Left lung (tissue), 4 donors: ENCODE measurements at regions not wholly inside any gene's neighbourhood (a gene's known extent, or its start where the extent isn't known, plus 50 kb on each side); places are given as distances from the start of the nearest gene placed in this dataset.
A peak's percentile ranks its signal among the peaks of the same experiment; 100 is the strongest.

ENCODE experiments used
- ATAC-seq: fragments of 200-7000 bp; cut with Tn5 transposase; one replicate; pipeline ENCODE4 v1.9.1; 2020; ENCODE audit warnings: moderate library complexity
- DNase-seq, 4 donors: peaks; one replicate each; pipeline ENCODE4 v3.0.0-alpha.2; 2013 to 2020
- H3K27ac ChIP-seq, 2 donors: fragments of 200-600 bp; sonication (generic) in 1 of 2; one replicate each; pipeline versions ENCODE4 v1.5.0 to v1.8.0; 2020 to 2021
- H3K27me3 ChIP-seq, 2 donors: fragments of 200-600 bp; sonication (generic) in 1 of 2; one replicate each; pipeline versions ENCODE4 v1.5.0 to v1.8.0; 2020 to 2021
- H3K36me3 ChIP-seq, 2 donors: fragments of 200-600 bp; sonication (generic) in 1 of 2; one replicate each; pipeline versions ENCODE4 v1.5.0 to v1.8.0; 2020 to 2021
- H3K4me1 ChIP-seq, 2 donors: fragments of 200-600 bp; one replicate each; pipeline ENCODE4 v1.8.0; 2021
- H3K4me3 ChIP-seq, 2 donors: fragments of 200-600 bp; sonication (generic) in 1 of 2; one replicate each; pipeline versions ENCODE4 v1.5.0 to v1.8.0; 2020 to 2021; ENCODE audit warnings: mild to moderate bottlenecking in 1 of 2
- H3K9me3 ChIP-seq, 2 donors: fragments of 200-600 bp; sonication (generic) in 1 of 2; one replicate each; pipeline versions ENCODE4 v1.5.0 to v1.8.0; 2020 to 2021
- CTCF ChIP-seq, 2 donors: fragments of 200-600 bp; sonication (generic) in 1 of 2; IDR thresholded peaks; one replicate each; pipeline versions ENCODE4 v1.5.0 to v1.8.0; 2021; ENCODE audit warnings: antibody characterized with exemption in 2 of 2
- intact Hi-C, 2 donors: fragments of 100-400 bp; cut with DNase I; formaldehyde crosslinking; loops; one replicate each; pipeline versions ENCODE4 v1.11.2 to v1.14.2; 2022
- donor health status: DM: no; HTN: yes; CAD: no.
- donor health status: DM: no; HTN: no; CAD: no.

- no peak overlapping the region for H3K4me3 ChIP-seq
- DNase-seq (peak in 1 of 4 donors; percentile 17), ATAC-seq (no peak)
- no peak overlapping the region for H3K27ac ChIP-seq
- TF ChIP-seq CTCF (IDR thresholded peaks at IDR 0.05), result no peak
- intact Hi-C loops, result no loop called here
- H3K4me1 ChIP-seq, result no peaks in the 10 kb centered on the region
- no peaks in the 10 kb centered on the region for H3K36me3 ChIP-seq
- H3K9me3 ChIP-seq, result no peaks in the 10 kb centered on the region
- H3K27me3 ChIP-seq, result no peaks in the 10 kb centered on the region
Observed at GRCh38 chr2:150916467-150917396, 344.9 kb downstream of the RBM43 start.

GRCh38 chr2:150911766-150912280 lies 349.8 kb downstream of the RBM43 start:
- intact Hi-C loops, result no loop called here
- no peaks in the 10 kb centered on the region for H3K4me1 ChIP-seq
- H3K4me3 ChIP-seq, result no peak overlapping the region
- DNase-seq (peak; percentile 43 to 73 (median 64)), ATAC-seq (peak; percentile 85)
- no peaks in the 10 kb centered on the region for H3K27me3 ChIP-seq
- no peak for TF ChIP-seq CTCF (IDR thresholded peaks at IDR 0.05)
- H3K36me3 ChIP-seq, result no peaks in the 10 kb centered on the region
- H3K9me3 ChIP-seq, result no peaks in the 10 kb centered on the region
- H3K27ac ChIP-seq, result peak overlapping the region in 1 of 2 donors; percentile 46

- no peaks in the 10 kb centered on the region for H3K4me1 ChIP-seq
- no peak overlapping the region for H3K27ac ChIP-seq
- H3K27me3 ChIP-seq, result no peaks in the 10 kb centered on the region
- no peaks in the 10 kb centered on the region for H3K36me3 ChIP-seq
- DNase-seq, result no peak
- ATAC-seq, result no peak
- H3K9me3 ChIP-seq, result no peaks in the 10 kb centered on the region
- intact Hi-C loops, result no loop called here
- H3K4me3 ChIP-seq, result no peak overlapping the region
- TF ChIP-seq CTCF (IDR thresholded peaks at IDR 0.05), result no peak
Observed at GRCh38 chr2:150909613-150910012, 352.1 kb downstream of the RBM43 start.

GRCh38 chr2:150909090-150909489 lies 352.6 kb downstream of the RBM43 start:
- no peak overlapping the region for H3K27ac ChIP-seq
- no peaks in the 10 kb centered on the region for H3K27me3 ChIP-seq
- intact Hi-C loops, result no loop called here
- no peak for TF ChIP-seq CTCF (IDR thresholded peaks at IDR 0.05)
- H3K36me3 ChIP-seq, result no peaks in the 10 kb centered on the region
- DNase-seq, result no peak
- H3K4me3 ChIP-seq, result no peak overlapping the region
- no peaks in the 10 kb centered on the region for H3K9me3 ChIP-seq
- ATAC-seq, result no peak
- no peaks in the 10 kb centered on the region for H3K4me1 ChIP-seq

GRCh38 chr2:150907466-150907865 lies 354.2 kb downstream of the RBM43 start:
- no peaks in the 10 kb centered on the region for H3K36me3 ChIP-seq
- no peaks in the 10 kb centered on the region for H3K27me3 ChIP-seq
- intact Hi-C loops, result no loop called here
- ATAC-seq, result no peak
- H3K9me3 ChIP-seq, result peaks cover 0 to 5% of the 10 kb centered on the region in 2 donors
- no peak overlapping the region for H3K27ac ChIP-seq
- H3K4me3 ChIP-seq, result no peak overlapping the region
- no peak for DNase-seq
- TF ChIP-seq CTCF (IDR thresholded peaks at IDR 0.05), result no peak
- H3K4me1 ChIP-seq, result no peaks in the 10 kb centered on the region
